ENCODE measurements at regions not wholly inside any gene's neighbourhood (a gene's known extent, or its start where the extent isn't known, plus 50 kb on each side); places are given as distances from the start of the nearest gene placed in this dataset.

- no peak for TF ChIP-seq CTCF (IDR thresholded peaks at IDR 0.05; ENCODE audit: borderline replicate concordance, insufficient read depth, low read depth, low read length)
- no peak overlapping the region for H3K4me3 ChIP-seq (ENCODE audit: low read depth, low read length)
These were observed 144.0 kb downstream of the SOX9 start for GRCh38 chr17:72264682-72265405.

- H3K4me3 ChIP-seq (ENCODE audit: low read depth, low read length): no peak overlapping the region
- no peak for TF ChIP-seq CTCF (IDR thresholded peaks at IDR 0.05; ENCODE audit: borderline replicate concordance, insufficient read depth, low read depth, low read length)
These were observed 145.4 kb downstream of the SOX9 start for GRCh38 chr17:72266112-72266775.

GRCh38 chr17:72267601-72268000, 146.8 kb downstream of the SOX9 start:
- TF ChIP-seq CTCF (IDR thresholded peaks at IDR 0.05; ENCODE audit: borderline replicate concordance, insufficient read depth, low read depth, low read length): no peak
- H3K4me3 ChIP-seq (ENCODE audit: low read depth, low read length): no peak overlapping the region

GRCh38 chr17:72268431-72268830, 147.6 kb downstream of the SOX9 start:
- no peak overlapping the region for H3K4me3 ChIP-seq (ENCODE audit: low read depth, low read length)
- no peak for TF ChIP-seq CTCF (IDR thresholded peaks at IDR 0.05; ENCODE audit: borderline replicate concordance, insufficient read depth, low read depth, low read length)

- TF ChIP-seq CTCF (IDR thresholded peaks at IDR 0.05; ENCODE audit: borderline replicate concordance, insufficient read depth, low read depth, low read length): no peak
- no peak overlapping the region for H3K4me3 ChIP-seq (ENCODE audit: low read depth, low read length)
These were observed 149.6 kb downstream of the SOX9 start for GRCh38 chr17:72270273-72270924.

GRCh38 chr17:72271603-72272002, 150.8 kb downstream of the SOX9 start:
- no peak for TF ChIP-seq CTCF (IDR thresholded peaks at IDR 0.05; ENCODE audit: borderline replicate concordance, insufficient read depth, low read depth, low read length)
- no peak overlapping the region for H3K4me3 ChIP-seq (ENCODE audit: low read depth, low read length)
